Activated naive CD4-positive, alpha-beta T cell treated with Interleukin-2 at 50 U/mL for 16 hours (primary cell): ENCODE measurements at regions not wholly inside any gene's neighbourhood (a gene's known extent, or its start where the extent isn't known, plus 50 kb on each side); places are given as distances from the start of the nearest gene placed in this dataset.
"Not testable (repeated sequence)": the region's sequence is repeated elsewhere in the genome, so short reads cannot be mapped to it uniquely, and the experiment has no call there.

Source experiments
- DNase-seq: peaks from one replicate; pipeline ENCODE4 v3.0.0-alpha.2; 2020

DNA sequence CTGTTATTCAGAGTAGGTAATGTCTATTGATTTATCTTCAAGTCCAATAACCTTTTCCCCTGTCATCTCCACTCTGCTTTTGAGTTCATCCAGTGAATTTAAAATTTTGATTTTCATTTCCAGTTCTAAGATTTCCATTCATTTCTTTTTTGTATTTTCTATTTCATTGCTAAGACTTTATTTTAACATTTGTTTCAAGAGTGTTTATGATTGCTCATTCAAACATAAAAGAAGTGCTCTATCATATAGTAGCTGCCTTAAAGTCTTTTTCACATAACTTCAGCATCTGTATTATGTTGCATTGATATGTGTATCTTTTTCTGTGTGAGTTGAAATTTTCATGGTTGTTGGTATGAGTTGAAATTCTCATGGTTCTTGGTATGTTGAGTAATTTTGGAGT lies 341.6 kb downstream of the SOX4 start:
- no peak for DNase-seq

DNA sequence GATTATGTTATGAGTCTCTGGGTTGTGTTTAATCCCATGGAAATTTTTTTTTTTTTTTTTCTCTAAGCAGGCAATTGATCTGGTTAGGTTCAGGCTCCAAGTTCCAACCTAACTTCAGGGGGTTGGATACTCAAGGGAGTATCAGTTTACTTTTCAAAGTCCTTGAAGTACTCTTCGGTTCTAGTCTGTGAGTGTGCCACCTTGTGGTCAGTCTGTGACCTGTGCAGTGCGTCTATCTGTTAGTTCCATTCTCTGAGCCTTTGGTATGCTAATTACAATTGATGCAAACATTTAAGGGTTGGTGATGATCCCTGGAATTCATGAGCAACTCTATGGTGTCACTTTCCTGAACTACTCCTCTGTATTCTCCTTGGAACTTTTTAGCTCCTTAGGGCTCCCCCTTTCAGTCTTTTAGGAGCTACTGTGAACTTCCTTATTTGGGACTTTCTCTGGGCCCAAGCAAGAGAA lies 342.0 kb downstream of the SOX4 start:
- DNase-seq = no peak

DNA sequence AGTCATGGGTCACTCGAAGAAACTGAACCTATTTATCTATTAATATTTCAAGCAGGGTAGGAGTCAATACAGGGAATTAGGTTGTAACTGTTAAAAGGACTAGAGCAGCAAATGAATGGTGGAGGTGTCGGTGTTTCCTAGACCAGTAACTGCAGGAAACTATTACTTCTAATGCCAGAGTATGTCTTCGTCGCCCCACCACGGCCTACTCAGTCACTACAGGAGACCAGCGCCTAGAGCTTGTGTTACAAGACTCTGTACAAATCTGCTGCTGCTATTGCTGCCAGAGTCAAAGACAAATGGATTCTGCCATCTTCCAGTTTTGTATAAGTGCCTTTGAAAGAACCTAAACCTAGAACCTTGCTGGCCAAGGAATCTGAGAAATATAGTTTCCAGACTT lies 343.9 kb downstream of the SOX4 start:
- no peak for DNase-seq

DNA sequence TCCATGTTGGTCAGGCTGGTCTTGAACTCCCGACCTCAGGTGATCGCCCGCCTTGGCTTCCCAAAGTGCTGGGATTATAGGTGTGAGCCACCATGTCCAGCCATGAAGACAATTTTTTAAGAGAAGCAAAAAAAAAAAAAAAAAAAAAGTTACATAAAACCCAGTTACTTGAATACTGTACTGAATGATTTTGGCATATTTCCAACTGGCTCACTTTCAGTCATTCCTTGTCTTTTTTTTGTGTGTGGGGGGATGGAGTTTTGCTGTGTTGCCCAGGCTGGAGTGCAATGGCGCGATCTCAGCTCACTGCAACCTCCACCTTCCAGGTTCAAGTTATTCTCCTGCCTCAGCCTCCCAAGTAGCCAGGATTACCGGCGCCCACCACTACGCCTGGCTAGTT lies 345.5 kb downstream of the SOX4 start:
- DNase-seq = not testable (repeated sequence)

DNA sequence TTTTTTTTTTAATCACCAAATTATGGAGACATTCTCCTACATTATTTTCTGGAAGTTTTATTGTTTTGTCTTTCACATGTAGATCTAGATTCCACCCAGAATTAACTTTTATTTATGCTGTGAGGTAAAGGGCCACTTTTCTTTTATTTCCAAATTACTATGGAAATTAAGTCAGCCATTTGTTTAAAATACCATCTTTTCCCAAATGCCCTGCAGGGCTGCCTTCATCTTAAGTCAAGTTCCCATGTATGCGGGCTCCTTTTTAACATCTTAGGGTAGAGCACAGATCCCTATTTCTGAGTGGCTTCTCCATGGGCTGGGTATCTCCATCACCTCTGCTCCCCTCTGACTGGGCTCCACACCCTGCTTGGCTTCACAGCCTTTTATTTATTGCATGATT lies 348.4 kb downstream of the SOX4 start:
- DNase-seq = no peak

DNA sequence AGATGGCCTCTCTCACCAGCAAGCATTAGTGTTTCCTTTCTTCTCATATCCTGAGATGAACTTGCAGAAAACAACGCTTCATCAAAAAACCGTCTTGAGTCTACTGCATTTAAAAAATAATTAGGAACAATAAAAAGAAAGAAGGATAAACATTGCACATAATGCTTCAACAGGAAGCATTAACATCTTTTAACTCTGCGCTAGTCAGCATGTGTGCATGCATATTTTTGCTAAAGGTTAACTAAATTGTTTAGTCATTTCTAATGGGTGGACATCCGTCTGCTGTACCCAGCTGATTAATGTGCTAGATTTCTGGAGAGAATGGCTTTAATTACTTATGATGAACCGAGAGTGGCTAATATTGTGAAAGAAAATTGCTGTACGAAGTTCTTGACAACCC lies 349.3 kb downstream of the SOX4 start:
- no peak for DNase-seq

- no peak for DNase-seq
Measured at GRCh38 chr6:21946298-21946783, 350.5 kb downstream of the PRL start.

GRCh38 chr6:21947227-21947626 lies 349.6 kb downstream of the PRL start:
- DNase-seq = not testable (repeated sequence)

GRCh38 chr6:21947731-21948386 lies 349.0 kb downstream of the PRL start:
- DNase-seq = no peak

DNA sequence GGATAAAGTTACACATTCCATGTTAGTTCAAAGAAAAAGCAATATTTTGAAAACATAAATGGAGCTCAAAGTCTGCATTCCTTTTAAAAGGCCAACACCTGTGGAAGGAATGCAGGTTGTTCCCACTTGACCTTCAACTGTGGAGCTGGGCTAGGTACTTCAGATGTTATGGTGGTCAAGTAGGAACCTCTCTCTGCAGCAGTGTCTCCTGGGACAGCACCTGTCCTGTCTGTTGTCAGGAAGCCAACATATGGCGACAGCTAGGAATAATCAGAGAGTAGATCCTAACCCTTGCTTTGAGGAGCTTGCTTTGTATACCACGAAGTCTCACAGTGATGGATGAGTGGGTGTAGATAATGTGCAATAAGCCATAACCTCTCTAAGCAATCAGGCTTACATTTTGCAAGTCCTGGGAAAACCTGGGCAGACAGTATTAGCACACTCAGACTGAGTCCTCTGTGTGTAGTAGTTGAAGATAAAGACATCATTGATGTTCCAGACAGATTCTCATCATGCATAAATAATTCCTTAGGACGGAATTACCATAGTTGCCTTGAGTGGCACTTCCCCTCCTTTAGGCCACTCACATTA lies 347.5 kb downstream of the PRL start:
- no peak for DNase-seq

GRCh38 chr6:21952367-21952766 lies 344.5 kb downstream of the PRL start:
- DNase-seq = no peak

- DNase-seq = no peak
Measured at GRCh38 chr6:21953831-21954801, 342.7 kb downstream of the PRL start.

DNA sequence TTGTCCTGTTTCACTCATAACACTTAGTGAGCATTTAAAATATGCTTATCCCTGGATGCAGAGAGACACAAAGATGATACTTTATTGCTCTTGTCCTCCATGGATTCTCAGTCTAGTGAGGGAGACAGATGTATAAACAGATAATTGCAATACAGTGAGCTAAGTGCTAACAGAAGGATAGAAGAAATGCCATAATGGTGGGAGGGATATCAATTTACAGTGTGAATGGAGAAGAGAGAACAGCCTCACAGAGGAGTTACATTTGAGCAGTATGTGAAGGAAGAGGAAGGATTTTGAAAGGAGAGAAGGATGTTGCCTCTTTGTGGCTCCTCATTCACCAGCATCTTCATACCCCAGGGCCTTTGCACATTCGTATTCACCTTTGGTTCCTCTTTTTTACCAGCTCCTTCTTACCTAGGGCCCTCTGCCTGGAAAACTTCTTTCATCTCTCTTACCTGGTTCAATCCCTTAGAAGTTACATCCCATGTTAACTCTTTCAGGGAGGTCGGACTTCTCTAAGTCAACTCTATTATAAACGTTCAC lies 341.7 kb downstream of the PRL start:
- no peak for DNase-seq

GRCh38 chr6:21955951-21956350 lies 340.9 kb downstream of the PRL start:
- DNase-seq = no peak

DNA sequence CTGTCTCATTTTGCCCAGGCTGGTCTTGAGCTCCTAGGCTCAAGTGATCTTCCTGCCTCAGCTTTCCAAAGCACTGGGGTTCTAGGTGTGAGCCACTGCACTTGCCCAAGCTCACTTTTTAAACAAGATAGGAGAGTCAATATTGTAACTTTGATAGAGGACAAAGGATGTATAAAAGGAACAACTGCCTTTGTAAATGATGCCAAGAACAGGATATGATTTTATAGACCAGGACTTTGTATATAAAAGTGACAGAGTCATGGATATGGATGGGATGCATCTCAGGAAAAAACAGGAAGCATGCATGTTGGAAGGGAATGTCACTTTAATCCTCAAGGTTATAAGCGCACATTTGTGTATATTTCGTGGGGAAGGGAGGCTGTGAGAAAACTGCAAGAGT lies 338.4 kb downstream of the PRL start:
- DNase-seq = no peak

DNA sequence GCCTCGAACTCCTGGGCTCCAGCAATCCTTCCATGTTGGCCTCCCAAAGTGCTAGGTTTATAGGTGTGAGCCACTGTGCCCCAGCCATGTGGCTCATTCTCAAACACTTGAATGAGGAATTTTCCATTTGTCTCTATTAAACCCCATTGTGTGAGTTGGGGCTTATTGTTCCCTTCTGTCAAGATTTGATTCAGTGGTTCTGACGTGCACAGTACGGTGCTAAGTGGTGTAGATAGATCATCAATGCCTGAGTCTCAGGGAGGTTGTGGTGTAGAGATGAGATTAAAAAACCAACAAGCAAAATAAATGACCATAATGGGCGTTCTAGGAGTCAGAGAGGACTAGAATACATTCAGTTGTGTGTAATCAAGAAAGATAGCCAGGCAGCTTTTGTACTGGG lies 335.6 kb downstream of the PRL start:
- DNase-seq = no peak

- no peak for DNase-seq
Measured at GRCh38 chr6:21965016-21965415, 331.8 kb downstream of the PRL start.

DNA sequence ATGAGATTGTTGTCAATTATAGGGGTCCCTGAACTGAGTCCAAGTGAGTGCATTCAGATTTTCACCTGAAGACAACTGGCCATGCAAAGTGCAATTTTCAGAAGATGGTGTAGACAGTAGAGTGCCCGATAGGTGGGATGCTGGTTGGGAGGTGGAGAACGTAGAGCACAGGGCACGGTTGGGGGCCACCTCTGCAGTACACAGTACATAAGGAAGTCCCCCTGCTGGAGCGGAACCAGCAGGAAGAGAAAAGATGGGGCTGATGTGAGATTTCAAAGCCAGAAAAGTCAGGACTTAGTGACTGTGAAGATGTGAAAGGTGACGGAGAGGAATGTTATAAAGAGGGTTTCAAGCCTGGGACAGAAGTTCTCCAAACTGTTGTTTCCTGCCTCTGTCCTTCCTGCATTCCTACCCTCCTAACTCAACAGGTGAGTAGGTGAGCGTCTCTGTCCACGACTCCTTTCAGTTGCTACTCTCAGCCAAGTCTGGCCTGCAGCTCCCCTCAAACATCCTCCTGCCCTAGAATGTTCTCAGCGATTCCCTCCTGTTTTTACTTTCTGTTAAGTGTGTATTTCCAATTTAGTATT lies 330.8 kb downstream of the PRL start:
- DNase-seq = no peak

DNA sequence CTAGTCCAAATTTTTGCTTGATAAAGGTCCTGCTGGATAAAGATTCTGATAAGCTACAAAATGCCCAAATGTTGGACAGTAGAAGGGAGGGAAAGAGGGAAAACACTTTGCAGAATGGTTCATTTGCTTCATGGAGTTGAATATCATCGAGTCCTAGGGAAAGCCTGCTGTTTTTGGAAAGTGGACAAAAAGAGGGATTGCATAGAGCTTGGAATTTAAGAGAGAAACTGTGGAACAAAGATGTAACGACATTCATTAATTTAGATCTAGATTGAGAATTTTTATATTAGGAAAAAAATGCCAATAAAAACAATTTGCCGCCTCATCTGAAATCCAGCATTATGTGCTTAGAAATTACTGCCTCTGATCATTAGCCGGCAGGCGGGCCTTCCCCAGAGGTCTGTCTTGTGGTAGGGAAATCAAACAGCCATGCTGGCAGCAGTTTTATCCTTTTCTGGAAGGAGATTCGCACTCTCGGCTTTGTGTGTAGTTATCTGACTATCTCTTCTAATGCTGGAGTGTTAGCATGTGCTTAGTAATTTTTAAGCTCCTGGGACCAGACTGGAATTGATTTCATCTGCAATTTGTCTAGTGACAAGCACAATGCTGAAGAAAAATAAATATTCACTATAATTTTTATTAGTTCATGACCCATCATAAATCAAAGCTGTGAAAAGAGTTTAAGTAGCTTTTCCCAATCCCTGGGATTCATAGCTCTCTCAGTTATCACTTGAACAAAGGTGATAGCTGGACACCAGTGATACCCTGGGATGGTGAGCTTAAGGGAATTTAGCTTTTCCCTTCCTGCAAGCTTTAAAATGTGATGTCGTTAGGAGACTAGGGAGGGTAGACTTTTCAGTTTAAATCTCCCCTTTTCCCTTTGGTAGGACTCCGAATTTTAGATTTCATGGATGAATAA lies 329.5 kb downstream of the PRL start:
- DNase-seq = no peak

DNA sequence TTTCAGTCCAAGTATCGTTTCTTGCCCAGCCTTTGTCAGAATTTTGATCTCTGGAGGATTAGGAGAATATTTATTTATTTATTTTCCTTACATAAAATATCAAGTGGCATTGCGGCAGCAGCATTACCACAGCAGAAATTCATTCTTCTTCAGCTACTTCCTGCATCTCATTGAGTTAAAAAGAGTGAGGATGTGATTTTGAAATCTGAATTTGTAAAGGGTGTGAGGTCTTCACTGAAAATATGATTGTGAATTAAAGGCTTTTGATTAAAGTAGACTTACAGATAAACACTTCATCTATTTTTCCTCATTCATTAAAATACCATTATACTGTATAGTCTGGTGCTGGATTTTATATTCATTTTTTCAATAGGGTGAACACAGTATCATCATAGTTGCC lies 328.4 kb downstream of the PRL start:
- DNase-seq = no peak

DNA sequence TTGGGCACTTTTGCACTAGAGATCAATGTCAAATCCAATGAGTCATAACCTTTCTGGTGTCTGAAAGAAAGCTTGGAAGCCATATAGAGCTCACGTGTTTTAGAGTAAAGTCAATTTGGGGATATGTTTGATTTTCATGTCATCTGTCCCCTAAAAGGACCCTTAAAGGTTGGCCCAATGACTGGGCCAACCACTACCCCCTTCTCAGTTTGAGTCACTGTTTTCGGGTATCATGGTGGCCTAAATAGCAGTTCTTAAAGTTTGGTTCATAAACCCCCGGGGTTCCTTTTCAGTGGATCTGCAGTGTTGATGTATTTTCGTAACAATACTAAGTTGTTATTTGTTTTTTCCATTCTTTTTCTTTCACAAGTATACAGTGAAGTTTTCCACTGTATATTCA lies 327.6 kb downstream of the PRL start:
- DNase-seq = no peak
